GM12873 (cell line): ENCODE measurements at regions not wholly inside any gene's neighbourhood (a gene's known extent, or its start where the extent isn't known, plus 50 kb on each side); places are given as distances from the start of the nearest gene placed in this dataset.

Experiments
- TF ChIP-seq, protein P1 (sequence below): IDR thresholded peaks from 2 replicates; pipeline ENCODE4 v1.5.1; 2012; ENCODE audit warnings: low read depth, mild to moderate bottlenecking, moderate library complexity, low read length, control low read depth; ENCODE audit not compliant: insufficient read depth; ENCODE audit errors: missing control alignments

DNA sequence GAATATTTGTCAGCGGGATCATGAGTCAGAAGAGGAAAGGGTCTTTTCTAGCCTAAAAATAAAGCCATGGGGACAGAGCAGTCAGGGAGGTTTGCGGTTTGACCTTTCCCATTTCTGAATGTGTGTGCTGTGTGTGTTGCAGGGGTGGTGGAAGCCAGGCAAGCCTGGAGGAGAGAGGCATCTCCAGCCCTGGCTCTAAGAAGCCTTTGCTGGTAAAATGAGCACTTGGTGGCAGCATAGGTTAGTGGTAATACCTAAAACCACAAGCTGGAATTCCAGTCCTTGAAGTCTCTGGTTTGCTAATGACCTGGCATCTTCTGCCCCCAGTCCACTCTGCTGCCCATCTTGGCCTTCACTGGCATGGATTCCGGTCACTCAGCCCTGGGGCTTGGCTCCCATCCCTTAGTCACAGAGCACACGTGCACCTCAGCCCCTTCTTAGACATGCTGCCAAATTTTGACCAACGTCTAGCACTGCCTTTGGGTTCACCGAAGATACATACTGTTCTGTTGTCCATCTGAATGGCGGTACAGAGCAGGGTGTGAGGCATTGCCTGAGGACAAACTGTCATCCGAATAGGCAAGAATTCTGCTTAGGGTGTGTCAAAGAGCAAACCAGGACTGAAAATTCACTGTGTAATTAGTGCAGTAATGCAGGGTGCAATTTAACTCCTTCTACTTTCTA lies 52.7 kb downstream of the KCNA5 start:
- TF ChIP-seq, protein P1, sequence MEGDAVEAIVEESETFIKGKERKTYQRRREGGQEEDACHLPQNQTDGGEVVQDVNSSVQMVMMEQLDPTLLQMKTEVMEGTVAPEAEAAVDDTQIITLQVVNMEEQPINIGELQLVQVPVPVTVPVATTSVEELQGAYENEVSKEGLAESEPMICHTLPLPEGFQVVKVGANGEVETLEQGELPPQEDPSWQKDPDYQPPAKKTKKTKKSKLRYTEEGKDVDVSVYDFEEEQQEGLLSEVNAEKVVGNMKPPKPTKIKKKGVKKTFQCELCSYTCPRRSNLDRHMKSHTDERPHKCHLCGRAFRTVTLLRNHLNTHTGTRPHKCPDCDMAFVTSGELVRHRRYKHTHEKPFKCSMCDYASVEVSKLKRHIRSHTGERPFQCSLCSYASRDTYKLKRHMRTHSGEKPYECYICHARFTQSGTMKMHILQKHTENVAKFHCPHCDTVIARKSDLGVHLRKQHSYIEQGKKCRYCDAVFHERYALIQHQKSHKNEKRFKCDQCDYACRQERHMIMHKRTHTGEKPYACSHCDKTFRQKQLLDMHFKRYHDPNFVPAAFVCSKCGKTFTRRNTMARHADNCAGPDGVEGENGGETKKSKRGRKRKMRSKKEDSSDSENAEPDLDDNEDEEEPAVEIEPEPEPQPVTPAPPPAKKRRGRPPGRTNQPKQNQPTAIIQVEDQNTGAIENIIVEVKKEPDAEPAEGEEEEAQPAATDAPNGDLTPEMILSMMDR = no peak

DNA sequence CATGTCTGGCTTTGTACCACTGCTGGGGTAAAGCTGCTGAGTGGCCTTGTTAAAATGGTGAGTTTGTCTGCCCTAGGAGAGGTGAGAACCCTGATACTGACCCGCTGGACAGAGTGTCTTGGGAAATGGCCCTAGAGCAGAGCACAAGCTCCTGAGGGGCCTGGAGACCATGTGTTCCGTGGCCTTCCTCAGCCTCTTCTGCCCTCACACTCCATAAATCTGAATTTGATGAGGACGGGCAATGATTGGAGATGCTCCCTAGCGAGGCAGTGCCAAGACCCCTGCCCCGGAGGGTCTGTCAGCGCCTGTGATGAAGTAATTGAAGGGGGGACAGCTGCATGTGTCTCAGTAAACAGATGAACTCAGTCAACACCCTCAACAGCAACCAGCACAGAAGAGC lies 54.1 kb downstream of the KCNA5 start:
- TF ChIP-seq, protein P1 = no peak

DNA sequence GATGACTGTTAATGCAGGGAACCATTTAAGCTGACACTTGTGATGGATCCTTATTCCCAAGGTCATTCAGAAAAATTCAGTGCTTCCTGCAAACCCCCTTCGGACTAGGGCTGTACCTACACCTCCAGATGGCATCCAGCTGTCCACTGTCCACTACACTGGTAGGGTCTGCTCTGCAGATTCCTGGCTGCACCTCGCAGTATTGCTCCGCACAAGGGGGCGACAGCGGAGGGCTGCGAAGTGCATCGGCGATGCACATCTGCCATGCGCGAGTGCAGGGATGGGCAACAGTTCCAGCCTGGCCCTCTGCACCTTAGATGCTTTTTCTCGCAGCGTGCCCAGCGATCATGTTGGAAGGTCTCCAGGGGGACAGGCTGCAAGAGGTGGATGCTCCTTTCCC lies 55.5 kb downstream of the KCNA5 start:
- TF ChIP-seq, protein P1 = no peak

DNA sequence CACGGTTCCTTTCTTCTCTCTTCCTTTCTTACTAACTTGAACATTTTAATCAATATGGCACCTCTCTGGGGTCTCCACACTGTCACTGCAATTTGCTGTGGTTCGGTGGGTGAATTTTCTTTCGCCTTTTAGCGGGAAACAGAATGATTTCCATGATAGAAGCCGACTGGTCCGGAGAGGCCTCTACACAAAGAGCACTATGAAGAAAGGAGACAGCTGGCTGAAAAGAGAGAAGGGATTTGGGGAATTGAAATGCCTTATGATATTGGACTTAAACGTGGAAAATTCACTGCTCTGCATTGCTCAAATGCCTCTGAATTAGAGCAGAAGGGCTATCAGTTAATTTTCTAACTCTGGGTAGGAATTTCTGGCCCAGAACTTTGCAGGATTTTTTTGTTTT lies 55.9 kb downstream of the KCNA5 start:
- TF ChIP-seq, protein P1 = no peak

DNA sequence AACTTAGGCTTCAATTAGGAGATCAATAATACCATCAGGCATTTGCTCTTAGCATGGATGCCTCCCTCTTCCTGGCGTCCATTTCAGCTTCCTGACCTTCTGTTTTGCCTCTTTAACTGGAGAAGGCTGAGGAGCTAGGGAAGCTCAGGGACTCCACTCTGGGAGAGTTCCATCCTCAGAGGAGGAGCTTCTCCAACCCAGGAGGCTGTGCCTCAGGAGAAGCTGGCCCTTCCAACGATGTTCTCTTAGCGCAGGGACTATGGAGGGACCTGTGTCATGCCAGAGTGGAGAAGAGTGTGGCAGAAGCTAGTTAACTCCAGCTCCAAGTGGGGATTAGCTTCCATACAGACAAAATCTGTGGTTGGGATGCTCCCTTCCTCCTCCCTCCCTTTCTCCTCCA lies 58.0 kb downstream of the KCNA5 start:
- TF ChIP-seq, protein P1 = no peak

DNA sequence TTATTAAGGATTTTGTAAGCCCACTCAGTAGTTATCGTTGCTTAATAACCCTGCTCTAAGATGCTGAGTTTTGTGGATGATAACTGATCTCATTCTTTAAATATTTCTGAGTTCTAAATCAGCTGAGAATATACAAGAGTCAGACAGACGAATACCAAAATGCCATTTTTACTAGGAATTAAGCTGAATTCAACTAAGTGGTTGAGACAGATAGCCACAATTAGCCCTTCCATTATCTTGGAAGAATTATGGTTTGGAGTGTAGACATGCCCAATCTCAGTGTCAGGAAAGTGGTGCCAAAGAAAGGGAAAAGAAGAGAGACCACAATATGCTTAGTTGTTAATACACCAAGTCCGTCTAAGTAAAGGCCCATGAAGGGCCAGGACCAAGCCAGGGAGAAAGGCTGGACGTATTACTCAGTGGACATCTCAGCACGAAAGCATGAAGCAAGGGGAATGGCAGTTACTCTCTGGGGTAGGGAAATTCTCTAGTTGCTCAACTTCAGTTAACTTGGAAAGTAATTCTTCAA lies 58.6 kb downstream of the KCNA5 start:
- TF ChIP-seq, protein P1 = no peak

DNA sequence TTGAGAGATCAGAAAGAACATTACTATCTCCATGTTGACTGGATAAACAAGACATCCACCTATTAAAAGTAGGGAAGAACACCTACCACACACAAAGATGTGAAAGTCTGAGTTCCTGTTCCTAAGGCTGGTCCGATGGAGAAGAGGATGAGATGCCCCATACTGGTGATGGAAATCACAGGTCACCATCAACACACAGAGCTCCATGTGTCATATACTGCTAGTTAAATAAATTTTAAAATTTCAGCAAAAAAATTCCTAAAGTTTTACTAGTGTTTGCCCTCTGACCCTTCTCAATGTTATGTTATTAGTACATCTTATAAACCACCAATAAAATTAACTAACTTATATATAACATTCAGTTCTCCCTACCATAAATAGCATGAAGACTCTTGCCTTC lies 59.1 kb downstream of the KCNA5 start:
- TF ChIP-seq, protein P1 = no peak
